GM13977 (cell line): ENCODE measurements at regions not wholly inside any gene's neighbourhood (a gene's known extent, or its start where the extent isn't known, plus 50 kb on each side); places are given as distances from the start of the nearest gene placed in this dataset.

Experiments used
- DNase-seq: peaks from one replicate; pipeline ENCODE4 v3.0.0; 2012; ENCODE audit warnings: low spot score
- CTCF ChIP-seq: IDR thresholded peaks from 2 replicates; pipeline ENCODE4 v1.5.1; 2012; ENCODE audit warnings: mild to moderate bottlenecking, control low read depth; ENCODE audit not compliant: insufficient read depth; ENCODE audit errors: extremely low read depth, missing control alignments
- in situ Hi-C: fragments of 300-500 bp; cut with MboI; formaldehyde crosslinking; loops from one replicate; pipeline ENCODE4 v1.12.0; 2022; ENCODE audit warnings: low sequenced_read_pairs, low pct_unique_long_range_greater_than_20kb, mixed read lengths, inconsistent platforms; ENCODE audit not compliant: unreplicated experiment

- in situ Hi-C loops: no loop called here
- DNase-seq: no peak
- no peak for TF ChIP-seq CTCF
These were observed 206.8 kb downstream of the CHRDL1 start for GRCh38 chrX:110588853-110589252.

- DNase-seq: no peak
- in situ Hi-C loops: no loop called here
- no peak for TF ChIP-seq CTCF
These were observed 194.8 kb downstream of the CHRDL1 start for GRCh38 chrX:110600745-110601310.

GRCh38 chrX:110614596-110614995, 181.0 kb downstream of the CHRDL1 start:
- no peak for DNase-seq
- no peak for TF ChIP-seq CTCF
- in situ Hi-C loops: no loop called here
